Putamen (tissue), 1 donor: ENCODE measurements at regions not wholly inside any gene's neighbourhood (a gene's known extent, or its start where the extent isn't known, plus 50 kb on each side); places are given as distances from the start of the nearest gene placed in this dataset.
"Not testable (repeated sequence)": the region's sequence is repeated elsewhere in the genome, so short reads cannot be mapped to it uniquely, and the experiment has no call there.

Experiments used
- DNase-seq: peaks from one replicate; pipeline ENCODE4 v3.0.0-alpha.2; 2016; ENCODE audit warnings: low spot score

DNA sequence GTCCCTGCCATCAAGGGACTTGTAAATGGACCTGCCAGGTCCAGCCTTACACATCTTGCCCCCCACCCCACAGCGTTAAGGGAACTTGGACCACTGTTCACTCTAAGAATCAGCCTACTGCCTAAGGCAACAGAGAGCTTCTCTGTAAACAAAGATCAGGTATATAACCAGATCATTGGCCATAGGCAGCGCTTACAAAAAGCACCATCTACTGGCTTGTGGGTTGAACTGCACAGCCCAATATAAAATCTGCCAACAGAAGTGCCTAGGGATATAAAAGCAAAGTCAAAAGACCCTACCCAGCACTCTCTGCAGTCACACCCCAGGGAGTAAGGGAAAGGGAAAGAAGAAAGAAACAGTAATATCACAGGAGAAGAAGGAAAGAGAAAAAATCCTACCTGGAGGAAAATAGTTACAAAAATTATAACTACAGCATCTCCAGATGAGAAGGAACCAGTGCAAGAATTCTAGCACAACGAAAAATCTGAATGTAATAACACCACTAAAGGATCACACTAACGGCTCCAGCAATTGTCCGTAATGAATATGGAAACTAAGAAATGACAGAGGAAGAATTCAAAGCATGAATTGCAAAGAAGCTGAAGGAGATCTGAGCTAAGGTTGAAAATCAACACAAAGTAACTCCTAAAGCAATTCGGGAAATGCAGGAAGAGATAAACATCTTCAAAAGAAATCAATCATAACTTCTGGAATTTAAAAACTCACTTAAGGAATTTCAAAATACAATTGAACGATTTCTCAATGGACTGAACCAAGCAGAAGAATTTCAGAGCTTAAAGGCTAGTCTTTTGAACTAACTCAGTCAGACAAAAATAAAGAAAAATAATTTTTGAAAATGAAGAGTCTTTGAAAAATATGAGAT is 95.2 kb upstream of the PCED1B start:
- DNase-seq: no peak

DNA sequence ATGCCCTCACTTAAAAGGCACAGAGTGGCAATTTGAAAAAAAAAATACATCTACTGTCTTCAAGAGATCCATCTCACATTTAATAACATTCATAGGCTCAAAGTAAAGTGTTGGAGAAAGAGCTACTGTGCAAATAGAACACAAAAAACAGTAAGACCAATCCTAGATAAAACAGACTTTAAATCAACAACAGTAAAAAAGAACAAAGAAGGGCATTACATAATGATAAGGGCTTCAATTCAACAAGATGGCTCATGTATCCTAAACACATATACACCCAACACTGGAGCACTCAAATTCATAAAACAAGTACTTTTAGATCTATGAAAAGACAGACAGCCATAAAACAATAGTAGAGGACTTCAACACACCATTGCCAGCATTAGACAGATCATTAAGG is 93.6 kb upstream of the PCED1B start:
- no peak for DNase-seq

DNA sequence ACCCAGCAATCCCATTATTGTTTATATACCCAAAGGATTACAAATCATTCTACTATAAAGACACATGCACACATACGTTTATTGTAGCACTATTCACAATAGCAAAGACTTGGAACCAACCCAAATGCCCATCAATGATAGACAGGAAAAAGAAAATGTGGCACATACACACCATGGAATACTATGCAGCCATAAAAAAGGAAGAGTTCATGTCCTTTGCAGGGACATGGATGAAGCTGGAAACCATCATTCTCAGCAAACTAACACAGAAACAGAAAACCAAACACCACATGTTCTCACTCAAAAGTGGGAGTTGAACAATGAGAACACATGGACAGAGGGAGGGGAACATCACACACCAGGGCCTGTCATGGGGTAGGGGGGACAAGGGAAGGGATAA is 91.3 kb upstream of the PCED1B start:
- DNase-seq: not testable (repeated sequence)

DNA sequence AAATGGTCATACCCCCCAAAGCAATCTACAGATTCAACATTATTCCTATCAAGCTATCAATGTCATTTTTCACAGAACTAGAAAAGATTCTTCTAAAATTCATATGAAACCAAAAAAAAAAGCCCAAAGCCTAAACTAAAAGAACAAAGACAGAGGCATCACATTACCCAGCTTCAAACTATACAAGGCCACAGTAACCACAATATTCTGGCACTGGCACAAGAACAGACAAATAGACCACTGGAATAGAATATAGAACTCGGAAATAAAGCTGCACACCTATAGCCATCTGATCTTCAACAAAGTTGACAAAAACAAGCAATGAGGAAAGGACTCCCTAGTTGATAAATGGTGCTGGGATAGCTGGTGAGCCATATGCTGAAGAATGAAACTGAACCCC is 89.2 kb upstream of the PCED1B start:
- no peak for DNase-seq

DNA sequence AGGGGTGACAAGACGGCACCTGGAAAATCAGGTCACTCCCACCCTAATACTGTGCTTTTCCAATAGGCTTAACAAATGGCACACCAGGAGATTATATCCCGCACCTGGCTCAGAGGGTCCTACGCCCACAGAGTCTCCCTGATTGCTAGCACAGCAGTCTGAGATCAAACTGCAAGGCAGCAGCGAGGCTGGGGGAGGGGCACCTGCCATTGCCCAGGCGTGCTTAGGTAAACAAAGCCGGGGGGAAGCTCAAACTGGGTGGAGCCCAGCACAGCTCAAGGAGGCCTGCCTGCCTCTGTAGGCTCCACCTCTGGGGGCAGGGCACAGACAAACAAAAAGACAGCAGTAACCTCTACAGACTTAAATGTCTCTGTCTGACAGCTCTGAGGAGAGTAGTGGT is 87.4 kb upstream of the PCED1B start:
- DNase-seq: not testable (repeated sequence)

DNA sequence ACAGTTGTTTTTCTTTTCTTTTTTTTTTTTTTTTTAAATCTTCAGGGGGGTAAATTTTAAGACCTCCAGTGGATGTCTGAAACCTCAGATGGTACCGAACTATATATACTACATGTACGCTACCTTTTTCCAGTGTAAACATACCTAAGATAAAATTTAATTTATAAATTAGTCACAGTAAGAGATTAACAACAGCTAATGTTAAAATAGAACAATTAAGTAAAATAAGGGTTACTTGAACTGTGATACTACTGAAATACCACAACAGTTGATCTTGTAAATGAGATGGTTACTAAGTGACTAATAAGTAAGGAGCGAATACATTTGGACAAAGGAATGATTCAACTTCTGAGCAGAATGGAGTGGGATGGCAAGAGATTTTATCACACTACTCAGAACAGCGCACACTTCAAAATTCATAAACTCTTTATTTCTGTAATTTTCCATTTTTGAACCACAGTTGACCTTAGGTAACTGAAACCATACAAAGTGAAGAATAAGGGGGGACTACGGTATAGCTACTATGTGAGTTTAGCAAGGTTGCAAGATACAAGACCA is 80.5 kb upstream of the PCED1B start:
- DNase-seq: no peak

DNA sequence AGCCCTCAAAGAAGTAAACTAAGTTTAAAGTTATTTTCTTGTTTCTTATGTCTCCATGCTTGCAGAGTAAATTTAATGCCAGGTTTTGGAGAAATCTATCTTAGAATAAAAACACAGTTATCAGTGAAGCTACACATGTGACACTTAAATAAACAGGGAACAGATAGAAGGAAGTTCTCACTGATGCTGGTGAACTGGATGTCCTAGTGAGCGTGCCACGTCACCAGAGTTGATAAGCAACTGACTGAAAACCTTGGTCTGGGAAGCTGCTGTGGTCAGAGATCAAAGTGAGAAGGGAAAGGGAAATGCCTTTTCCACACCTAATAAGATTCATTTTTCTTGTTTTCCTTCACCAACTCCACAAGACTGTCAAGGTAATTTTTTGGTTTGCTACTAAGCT is 74.8 kb upstream of the PCED1B start:
- no peak for DNase-seq

DNA sequence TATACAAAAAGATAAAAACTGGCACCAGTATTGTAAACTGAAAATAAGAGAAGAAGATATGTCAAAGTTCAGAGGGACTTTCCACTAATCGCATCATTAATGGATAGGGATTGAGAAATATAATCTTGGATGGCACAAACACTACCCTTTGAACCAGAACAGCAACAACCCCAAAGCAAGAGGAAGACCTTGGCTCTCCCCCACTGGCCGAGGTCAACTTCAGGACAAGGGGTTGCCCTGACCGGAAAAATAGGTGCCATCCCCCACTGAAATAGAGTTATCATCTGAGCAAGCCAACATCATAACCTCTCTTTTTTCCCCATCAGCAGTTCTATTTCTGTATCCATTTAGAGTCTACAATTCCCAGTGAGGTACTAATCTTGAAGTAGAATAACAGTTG is 72.4 kb upstream of the PCED1B start:
- DNase-seq: no peak

DNA sequence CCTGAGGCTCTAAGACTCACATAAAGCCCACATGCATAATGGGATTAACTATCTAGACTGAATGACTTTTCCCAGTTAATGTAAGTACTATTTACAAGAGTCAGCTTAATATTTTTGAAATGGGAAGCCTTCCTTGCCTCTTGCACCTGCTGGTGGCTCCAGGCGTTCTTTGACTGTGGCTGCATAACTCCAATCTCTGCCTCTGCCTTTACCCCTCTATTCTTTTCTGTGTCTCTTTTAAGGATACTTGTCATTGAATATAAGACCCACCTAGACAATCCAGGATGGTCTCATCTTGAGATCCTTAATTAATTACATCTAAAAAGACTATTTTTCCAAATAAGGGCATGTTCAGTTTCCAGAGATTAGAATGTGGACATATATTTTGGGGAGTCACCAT is 66.9 kb upstream of the PCED1B start:
- DNase-seq: no peak

DNA sequence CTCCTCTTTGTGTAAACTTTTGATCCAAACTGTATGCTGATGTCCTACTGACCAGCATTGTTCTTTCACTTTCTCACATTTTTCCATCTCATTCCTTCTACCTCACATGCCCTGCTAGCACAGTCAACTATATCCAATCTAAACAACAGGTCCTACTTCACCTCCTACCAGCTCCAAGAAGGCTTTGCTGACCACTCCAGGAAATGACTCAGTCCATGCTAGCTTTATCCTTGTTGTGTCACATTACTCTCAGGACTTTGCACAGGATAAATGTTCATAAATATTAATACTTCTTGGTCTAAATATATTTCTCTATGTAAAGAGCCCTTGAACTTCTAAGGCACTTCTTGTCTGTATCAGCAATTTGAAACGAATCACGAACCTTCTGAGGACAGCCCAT is 64.9 kb upstream of the PCED1B start:
- DNase-seq: no peak

DNA sequence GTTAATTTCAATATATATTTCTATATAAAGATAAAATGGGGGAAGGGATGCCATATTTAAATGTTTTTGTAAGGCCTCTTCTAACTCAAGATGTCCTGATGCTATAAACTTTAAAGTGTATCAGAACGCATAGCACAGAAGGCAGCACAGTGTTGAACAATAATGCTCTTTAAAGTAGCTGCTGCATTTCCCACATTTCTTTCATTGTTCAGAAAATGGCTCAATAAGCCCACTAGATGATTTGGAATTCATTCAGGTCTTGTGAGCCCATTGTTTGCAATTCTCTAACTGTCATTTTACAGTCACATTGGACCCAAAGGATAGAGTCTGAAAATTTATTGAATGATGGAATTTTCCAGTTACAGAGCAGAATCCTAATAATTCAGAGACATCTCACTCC is 64.0 kb upstream of the PCED1B start:
- no peak for DNase-seq

DNA sequence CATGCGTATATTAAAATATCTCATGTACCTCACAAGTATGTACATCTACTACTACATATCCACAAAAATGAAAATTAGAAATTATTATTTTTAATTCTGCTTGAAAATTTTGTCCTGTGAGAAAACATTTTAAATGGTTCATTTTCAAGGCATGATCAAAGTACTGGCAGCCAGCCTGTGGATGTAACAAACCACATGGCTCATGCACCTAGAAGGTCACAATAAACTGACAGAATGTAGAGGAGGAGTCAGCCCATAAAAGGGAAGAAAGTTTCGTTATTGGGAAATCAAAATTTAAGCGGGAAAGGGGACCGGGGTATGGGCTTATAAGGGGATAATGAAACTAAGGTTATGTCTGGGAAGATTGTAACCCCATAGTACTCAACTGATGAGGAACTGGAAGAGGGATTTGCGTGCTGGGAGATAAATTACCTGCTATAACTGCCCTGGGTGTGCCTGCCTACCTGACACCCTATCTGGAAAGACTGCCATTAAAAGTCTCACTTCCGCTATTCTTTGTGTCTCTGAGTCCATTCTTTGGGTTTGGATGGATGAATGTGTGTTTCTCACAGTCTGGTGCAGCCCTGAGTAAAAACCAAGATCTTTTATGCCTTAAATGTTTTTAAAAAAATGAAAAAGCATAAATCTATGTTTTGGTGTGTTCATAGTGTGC is 62.2 kb upstream of the PCED1B start:
- DNase-seq: no peak

DNA sequence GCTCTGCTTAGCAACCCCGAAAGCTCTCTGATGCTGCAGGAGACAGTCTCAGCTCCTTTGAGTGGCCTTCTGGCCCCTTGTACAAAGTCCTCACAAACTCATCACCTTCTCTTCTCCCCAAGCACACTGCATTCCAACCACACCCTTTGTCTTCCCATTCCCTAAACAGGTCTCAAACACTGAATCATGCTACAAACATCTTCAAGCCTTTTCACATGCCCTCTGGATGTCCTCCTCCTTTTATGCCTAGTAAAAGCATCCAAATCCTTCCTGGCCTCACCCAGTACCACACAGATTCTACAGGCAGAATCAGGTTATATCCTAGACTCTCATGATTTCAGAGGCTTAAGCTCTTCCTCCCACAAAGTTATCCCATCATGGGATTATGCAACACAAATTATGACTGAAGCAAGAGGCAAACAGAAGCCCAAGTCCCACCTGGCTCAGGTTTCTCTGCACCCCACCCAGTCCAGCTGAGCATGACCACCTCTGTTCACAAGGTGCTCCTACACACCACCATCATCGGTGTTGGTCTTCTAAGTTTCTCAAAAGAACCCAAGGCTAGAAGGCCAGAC is 61.4 kb upstream of the PCED1B start:
- DNase-seq: no peak

DNA sequence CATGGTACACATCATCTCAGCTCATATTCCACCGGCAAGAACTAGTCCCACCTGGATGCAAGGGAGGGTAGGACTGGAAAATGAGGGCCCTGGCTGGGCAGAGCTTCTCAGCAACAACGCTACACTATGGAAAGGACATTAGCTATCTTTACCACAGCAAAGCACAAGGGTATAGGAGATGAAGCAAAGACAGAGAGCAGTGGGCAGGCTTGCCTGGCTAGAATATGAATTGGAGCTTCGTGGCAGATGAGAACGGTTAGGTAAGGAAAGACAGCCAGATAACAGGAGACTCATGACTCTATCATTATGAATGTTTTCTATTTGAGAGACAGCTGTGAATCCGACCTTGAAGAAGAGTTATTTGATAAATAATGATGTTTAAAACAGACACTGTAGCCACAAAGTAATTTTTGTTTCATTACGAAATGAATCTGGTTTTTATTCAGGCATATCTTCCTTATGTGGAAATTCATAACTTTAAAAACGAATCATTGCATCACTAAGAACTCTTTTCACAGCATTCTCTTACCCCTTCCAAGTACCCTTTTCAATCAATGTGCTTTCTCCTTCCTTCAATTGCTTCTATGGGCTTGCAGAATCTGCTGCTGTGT is 59.1 kb upstream of the PCED1B start:
- no peak for DNase-seq

DNA sequence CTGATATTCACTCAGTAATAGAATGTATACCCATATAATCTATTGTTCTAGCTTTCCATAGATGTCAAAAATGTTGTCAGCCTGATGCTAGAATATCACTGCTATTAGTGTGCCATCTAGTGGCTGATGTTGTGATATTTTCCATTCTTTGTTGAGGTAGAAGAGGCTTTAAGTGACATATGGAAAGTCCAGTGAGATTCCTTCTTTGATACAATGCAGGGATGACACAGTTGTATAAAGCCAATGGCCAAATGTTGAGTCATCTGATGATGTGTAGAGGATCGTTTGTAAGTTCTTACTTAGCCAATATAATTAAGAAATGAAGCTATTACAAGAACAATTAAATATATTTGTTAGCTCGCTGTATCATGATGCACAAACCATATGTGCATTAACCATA is 58.1 kb upstream of the PCED1B start:
- DNase-seq: peak; percentile 35

DNA sequence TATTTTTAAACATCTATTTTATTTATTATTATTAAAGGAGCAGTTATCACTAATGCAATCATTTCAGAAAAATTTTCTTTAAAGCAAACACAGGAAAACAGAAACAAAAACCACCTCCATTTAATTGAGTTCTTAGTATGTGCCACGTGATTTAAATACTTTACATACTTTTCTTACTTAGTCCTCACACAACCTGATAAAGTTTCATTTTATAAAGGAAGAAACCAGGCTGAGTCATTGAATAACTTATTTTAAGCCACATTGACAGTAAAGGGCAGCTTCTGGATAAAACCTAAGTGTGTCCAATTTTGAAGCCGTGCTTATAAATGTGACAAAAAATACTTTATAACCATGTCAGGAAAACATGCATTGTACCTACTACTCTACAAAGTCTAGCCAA is 57.1 kb upstream of the PCED1B start:
- DNase-seq: no peak

DNA sequence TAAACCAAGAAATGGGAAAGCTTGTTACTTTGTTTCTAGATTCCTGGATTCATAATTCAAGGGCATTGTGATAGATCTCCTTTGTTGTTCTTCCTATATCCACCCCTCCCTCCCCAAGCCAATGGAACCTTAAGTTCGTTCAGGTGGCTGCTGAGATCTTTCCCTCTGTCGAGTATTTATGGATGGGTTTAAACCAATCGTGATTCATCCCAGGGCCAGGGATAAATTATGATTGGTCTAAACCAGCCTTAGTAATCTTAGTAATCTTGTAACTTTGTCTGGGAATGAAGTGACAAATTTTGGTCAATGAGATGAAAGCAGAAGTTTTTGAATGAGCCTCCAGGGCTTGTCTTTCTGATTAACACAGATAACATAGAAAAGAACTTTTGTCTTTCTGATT is 56.1 kb upstream of the PCED1B start:
- DNase-seq: no peak

DNA sequence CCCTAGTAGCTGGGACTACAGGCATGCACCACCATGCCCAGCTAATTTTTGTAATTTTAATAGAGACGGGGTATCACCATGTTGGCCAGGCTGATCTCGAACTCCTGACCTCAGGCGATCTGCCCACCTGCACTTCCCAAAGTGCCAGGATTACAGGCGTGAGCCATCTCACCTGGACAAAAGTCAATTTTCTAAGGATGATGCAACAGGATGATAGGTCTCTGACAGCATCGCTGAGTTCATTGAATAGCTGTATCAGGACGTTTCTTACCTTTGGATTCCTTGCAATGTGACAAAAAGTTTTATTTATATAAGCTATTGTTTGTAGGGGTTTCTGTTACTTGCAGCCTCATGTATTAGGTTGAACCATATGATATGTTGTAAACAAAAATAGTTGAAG is 55.5 kb upstream of the PCED1B start:
- no peak for DNase-seq

DNA sequence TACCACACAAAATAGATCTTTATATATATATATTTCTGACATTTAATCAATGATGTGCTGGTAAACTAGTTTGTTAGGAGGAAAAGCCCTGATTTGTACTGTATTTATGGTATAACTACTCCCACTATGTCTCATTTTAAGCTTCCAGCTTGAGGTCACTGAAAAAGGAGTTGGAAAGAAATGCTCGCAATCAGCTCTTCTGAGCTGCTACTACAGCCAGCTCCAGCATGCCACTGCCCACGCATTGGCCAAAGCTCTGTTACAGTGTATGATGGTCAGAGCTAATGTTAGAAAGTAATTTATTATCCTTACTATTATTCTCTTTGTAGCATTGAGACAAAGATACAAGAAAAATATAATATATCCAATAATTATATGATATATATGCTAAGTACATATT is 55.0 kb upstream of the PCED1B start:
- no peak for DNase-seq

DNA sequence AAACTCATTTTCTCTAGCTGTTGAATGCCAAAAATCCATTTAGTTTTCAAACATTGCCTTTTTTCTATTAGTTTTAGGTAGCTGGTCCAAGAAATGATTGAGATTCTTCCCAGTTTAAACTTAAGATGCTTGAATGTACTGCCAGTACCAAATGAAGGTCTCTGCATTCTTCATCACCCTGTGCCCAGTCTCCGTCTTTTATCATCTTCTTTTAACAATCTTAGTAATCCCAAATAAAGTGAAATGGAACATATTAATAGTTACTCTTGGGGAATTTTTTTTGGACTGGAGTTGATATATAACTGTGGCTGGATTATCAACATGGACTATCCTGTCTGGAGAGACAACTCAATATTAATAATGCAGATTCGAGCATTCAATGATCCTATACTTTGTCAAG is 54.1 kb upstream of the PCED1B start:
- DNase-seq: no peak

DNA sequence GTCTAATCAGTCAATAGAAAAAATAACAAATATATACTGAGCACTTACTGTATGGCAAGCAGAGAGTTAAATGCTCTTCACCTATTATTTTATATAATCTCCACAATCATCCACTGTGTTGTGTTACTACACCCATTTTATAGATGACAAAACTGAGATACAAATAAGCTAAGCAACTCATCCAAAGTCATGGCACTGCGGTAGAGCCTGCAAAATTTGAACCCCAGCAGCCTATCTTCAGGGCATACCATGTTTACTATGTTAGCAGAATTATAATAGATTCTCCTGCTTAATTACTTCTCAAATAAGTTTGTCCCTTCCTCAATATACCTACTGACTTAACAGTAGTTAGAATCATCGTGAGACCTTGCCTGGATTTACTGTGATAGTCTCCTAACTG is 53.6 kb upstream of the PCED1B start:
- no peak for DNase-seq

DNA sequence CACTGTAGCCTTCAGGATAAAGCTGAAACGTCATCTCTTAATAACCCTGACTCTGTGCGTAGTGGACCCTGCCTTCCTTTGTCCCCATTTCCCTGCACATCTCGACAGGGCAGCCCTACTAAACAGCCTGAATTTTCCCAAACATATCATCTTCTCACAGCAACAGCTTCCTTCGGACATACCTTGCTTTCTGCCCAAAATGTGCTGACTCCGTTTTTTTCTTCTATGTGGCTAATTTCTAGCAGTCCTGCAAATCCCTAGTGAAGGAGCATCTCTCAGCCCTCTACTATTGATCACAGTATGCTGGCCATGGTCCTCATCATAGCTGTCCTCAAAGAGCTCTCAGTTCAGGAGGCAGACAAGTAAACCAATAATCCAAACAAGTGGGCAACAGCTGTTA is 53.1 kb upstream of the PCED1B start:
- DNase-seq: no peak
